ENCODE measurements at regions not wholly inside any gene's neighbourhood (a gene's known extent, or its start where the extent isn't known, plus 50 kb on each side); places are given as distances from the start of the nearest gene placed in this dataset.

DNA sequence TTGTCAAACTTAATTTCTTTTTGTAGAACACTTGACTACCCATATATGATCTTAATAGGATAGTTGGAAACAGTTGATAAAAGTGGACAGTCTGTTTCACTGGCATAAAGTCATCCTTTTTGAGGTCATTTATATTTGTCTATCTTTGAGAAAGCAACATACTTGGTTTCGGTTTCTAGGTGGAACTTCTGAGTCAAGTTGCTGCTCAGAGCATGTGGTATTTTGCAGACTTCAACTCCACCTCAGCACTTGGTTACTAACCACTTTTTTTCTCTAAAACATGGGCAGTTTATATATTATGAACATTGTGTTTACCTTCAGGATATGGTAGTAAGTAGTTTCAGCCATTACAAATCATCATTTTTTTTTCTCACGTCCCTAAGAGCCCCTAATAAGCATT lies 1749.0 kb upstream of the C9orf72 start:
- TF ChIP-seq, protein P1, sequence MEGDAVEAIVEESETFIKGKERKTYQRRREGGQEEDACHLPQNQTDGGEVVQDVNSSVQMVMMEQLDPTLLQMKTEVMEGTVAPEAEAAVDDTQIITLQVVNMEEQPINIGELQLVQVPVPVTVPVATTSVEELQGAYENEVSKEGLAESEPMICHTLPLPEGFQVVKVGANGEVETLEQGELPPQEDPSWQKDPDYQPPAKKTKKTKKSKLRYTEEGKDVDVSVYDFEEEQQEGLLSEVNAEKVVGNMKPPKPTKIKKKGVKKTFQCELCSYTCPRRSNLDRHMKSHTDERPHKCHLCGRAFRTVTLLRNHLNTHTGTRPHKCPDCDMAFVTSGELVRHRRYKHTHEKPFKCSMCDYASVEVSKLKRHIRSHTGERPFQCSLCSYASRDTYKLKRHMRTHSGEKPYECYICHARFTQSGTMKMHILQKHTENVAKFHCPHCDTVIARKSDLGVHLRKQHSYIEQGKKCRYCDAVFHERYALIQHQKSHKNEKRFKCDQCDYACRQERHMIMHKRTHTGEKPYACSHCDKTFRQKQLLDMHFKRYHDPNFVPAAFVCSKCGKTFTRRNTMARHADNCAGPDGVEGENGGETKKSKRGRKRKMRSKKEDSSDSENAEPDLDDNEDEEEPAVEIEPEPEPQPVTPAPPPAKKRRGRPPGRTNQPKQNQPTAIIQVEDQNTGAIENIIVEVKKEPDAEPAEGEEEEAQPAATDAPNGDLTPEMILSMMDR (IDR thresholded peaks at IDR 0.05) = no peak
- TF ChIP-seq EZH2phosphoT487 (IDR thresholded peaks at IDR 0.05) (no peak), EZH2 (IDR thresholded peaks at IDR 0.05) (no peak)

Measured in neural progenitor cell (in vitro differentiated cells).